CD14-positive monocyte (primary cell): ENCODE measurements at regions not wholly inside any gene's neighbourhood (a gene's known extent, or its start where the extent isn't known, plus 50 kb on each side); places are given as distances from the start of the nearest gene placed in this dataset.

Source experiments
- DNase-seq, 3 donors: peaks; one replicate each; pipeline ENCODE4 v3.0.0-alpha.2; 2011 to 2022
- H2AFZ ChIP-seq: 2 replicates; pipeline ENCODE4 v1.6.0; 2012; ENCODE audit warnings: mild to moderate bottlenecking, low read depth, low read length, inconsistent platforms; ENCODE audit not compliant: insufficient read depth, poor library complexity, severe bottlenecking
- H3K27ac ChIP-seq, 2 donors: 1 replicate in 1 of 2; 2 replicates in 1 of 2; pipeline ENCODE4 v1.5.1; 2012 to 2013; ENCODE audit warnings: low read length in 2 of 2, control low read depth in 1 of 2, inconsistent platforms in 1 of 2, low read depth in 1 of 2, mild to moderate bottlenecking in 1 of 2
- H3K27me3 ChIP-seq, 2 donors: one replicate each; pipeline versions ENCODE4 v1.6.0 to v1.6.1; 2011 to 2013; ENCODE audit warnings: low read length in 2 of 2; ENCODE audit not compliant: control insufficient read depth in 2 of 2, insufficient read depth in 2 of 2
- H3K36me3 ChIP-seq, 2 donors: replicated peaks in 1 of 2; 1 replicate in 1 of 2; 2 replicates in 1 of 2; pipeline versions ENCODE4 v1.5.1 to v1.6.1; 2012 to 2013; ENCODE audit warnings: low read length in 2 of 2, control low read depth in 1 of 2, inconsistent platforms in 1 of 2, mild to moderate bottlenecking in 1 of 2; ENCODE audit not compliant: insufficient read depth in 2 of 2, control insufficient read depth in 1 of 2
- H3K4me1 ChIP-seq, 2 donors: 1 replicate in 1 of 2; 2 replicates in 1 of 2; pipeline versions ENCODE4 v1.5.1 to v1.6.1; 2012 to 2013; ENCODE audit warnings: low read length in 2 of 2, control low read depth in 1 of 2, inconsistent platforms in 1 of 2, mild to moderate bottlenecking in 1 of 2, moderate library complexity in 1 of 2; ENCODE audit not compliant: insufficient read depth in 2 of 2, control insufficient read depth in 1 of 2
- H3K4me2 ChIP-seq: replicated peaks from 2 replicates; pipeline ENCODE3; 2012; ENCODE audit warnings: low read length, moderate library complexity, mild to moderate bottlenecking; ENCODE audit not compliant: poor library complexity, severe bottlenecking; ENCODE audit errors: extremely low read depth
- H3K4me3 ChIP-seq, 3 experiments: fragments of 200-600 bp in 1 of 3; sonication (generic) in 1 of 3; replicated peaks in 1 of 3; 1 replicate in 2 of 3; 2 replicates in 1 of 3; pipeline ENCODE4 v1.5.1; 2011 to 2013; ENCODE audit warnings: low read length in 3 of 3, mild to moderate bottlenecking in 3 of 3, control low read depth in 2 of 3, low read depth in 2 of 3, inconsistent platforms in 1 of 3, moderate library complexity in 1 of 3
- H3K79me2 ChIP-seq: 2 replicates; pipeline ENCODE4 v1.6.0; 2012; ENCODE audit warnings: mild to moderate bottlenecking, control low read depth, inconsistent platforms, low read length, moderate library complexity; ENCODE audit not compliant: insufficient read depth
- H3K9ac ChIP-seq: 2 replicates; pipeline ENCODE4 v1.6.0; 2017; ENCODE audit warnings: low read length, mild to moderate bottlenecking; ENCODE audit not compliant: insufficient read depth, poor library complexity, severe bottlenecking
- H3K9me3 ChIP-seq, 2 donors: replicated peaks in 1 of 2; 1 replicate in 1 of 2; 2 replicates in 1 of 2; pipeline versions ENCODE4 v1.5.1 to v1.6.1; 2012 to 2013; ENCODE audit warnings: low read length in 2 of 2, control low read depth in 1 of 2; ENCODE audit not compliant: control insufficient read depth in 1 of 2, insufficient read depth in 1 of 2
- H4K20me1 ChIP-seq: 2 replicates; pipeline ENCODE4 v1.6.0; 2012; ENCODE audit warnings: mild to moderate bottlenecking, low read length, control low read depth, moderate library complexity; ENCODE audit not compliant: insufficient read depth
- H3K27ac Mint-ChIP-seq, 7 donors: one replicate each; pipeline ENCODE4 v1.8.0; 2020; ENCODE audit warnings: mild to moderate bottlenecking in 7 of 7, mixed read lengths in 7 of 7, moderate library complexity in 6 of 7, inconsistent platforms in 2 of 7
- H3K27me3 Mint-ChIP-seq, 3 donors: one replicate each; pipeline ENCODE4 v1.8.0; 2021 to 2022; ENCODE audit warnings: low read depth in 3 of 3, mild to moderate bottlenecking in 3 of 3, mixed read lengths in 3 of 3, moderate library complexity in 3 of 3, inconsistent platforms in 1 of 3
- H3K36me3 Mint-ChIP-seq, 2 donors: one replicate each; pipeline ENCODE4 v1.8.0; 2020; ENCODE audit warnings: mixed read lengths in 2 of 2, inconsistent platforms in 1 of 2, mild to moderate bottlenecking in 1 of 2
- H3K4me1 Mint-ChIP-seq: one replicate; pipeline ENCODE4 v1.8.0; 2020; ENCODE audit warnings: mild to moderate bottlenecking, mixed read lengths
- H3K4me3 Mint-ChIP-seq, 2 donors: one replicate each; pipeline ENCODE4 v1.8.0; 2020; ENCODE audit warnings: mild to moderate bottlenecking in 2 of 2, mixed read lengths in 2 of 2, moderate library complexity in 1 of 2
- H3K9me3 Mint-ChIP-seq, 7 donors: one replicate each; pipeline ENCODE4 v1.8.0; 2020 to 2022; ENCODE audit warnings: mixed read lengths in 7 of 7, mild to moderate bottlenecking in 6 of 7, moderate library complexity in 6 of 7, inconsistent platforms in 2 of 7
- WGBS: methylation state at CpG from one replicate; pipeline ENCODE4 v1.1.5; 2013; ENCODE audit warnings: missing lambda C conversion rate; ENCODE audit not compliant: insufficient coverage; 5-methylcytosine and 5-hydroxymethylcytosine counted together
- intact Hi-C, 2 donors: fragments of 100-400 bp; cut with micrococcal nuclease; formaldehyde crosslinking; loops; one replicate each; pipeline versions ENCODE4 v1.15.0 to v1.15.1; 2023
- TF ChIP-seq, protein P1 (sequence below): fragments of 200-600 bp; IDR thresholded peaks from one replicate; pipeline ENCODE4 v1.8.0; 2022; ENCODE audit warnings: antibody characterized with exemption, mild to moderate bottlenecking

GRCh38 chr2:183996825-183997793 is 601.2 kb upstream of the ZNF804A start:
- TF ChIP-seq, protein P1, sequence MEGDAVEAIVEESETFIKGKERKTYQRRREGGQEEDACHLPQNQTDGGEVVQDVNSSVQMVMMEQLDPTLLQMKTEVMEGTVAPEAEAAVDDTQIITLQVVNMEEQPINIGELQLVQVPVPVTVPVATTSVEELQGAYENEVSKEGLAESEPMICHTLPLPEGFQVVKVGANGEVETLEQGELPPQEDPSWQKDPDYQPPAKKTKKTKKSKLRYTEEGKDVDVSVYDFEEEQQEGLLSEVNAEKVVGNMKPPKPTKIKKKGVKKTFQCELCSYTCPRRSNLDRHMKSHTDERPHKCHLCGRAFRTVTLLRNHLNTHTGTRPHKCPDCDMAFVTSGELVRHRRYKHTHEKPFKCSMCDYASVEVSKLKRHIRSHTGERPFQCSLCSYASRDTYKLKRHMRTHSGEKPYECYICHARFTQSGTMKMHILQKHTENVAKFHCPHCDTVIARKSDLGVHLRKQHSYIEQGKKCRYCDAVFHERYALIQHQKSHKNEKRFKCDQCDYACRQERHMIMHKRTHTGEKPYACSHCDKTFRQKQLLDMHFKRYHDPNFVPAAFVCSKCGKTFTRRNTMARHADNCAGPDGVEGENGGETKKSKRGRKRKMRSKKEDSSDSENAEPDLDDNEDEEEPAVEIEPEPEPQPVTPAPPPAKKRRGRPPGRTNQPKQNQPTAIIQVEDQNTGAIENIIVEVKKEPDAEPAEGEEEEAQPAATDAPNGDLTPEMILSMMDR: no peak
- H2AFZ ChIP-seq: no peak overlapping the region
- no peak overlapping the region for H3K9ac ChIP-seq
- peaks cover 16 to 21% of the 10 kb centered on the region in 2 donors for H3K9me3 ChIP-seq
- no peaks in the 10 kb centered on the region for H3K27me3 Mint-ChIP-seq
- no peaks in the 10 kb centered on the region for H4K20me1 ChIP-seq
- 85% methylated on average over 4 of the region's 10 CpGs for WGBS
- peaks cover 0 to 14% (median 11%) of the 10 kb centered on the region in 7 donors for H3K9me3 Mint-ChIP-seq
- intact Hi-C loops: no loop called here
- no peak overlapping the region for H3K27ac ChIP-seq
- no peaks in the 10 kb centered on the region for H3K36me3 Mint-ChIP-seq
- H3K27me3 ChIP-seq: no peaks in the 10 kb centered on the region
- H3K4me1 ChIP-seq: no peaks in the 10 kb centered on the region
- no peak for DNase-seq
- no peaks in the 10 kb centered on the region for H3K4me1 Mint-ChIP-seq
- no peak overlapping the region for H3K4me3 ChIP-seq
- H3K27ac Mint-ChIP-seq: no peak overlapping the region
- no peaks in the 10 kb centered on the region for H3K79me2 ChIP-seq
- no peaks in the 10 kb centered on the region for H3K36me3 ChIP-seq
- no peak overlapping the region for H3K4me3 Mint-ChIP-seq
- no peak overlapping the region for H3K4me2 ChIP-seq

- Histone ChIP-seq H2AFZ (no peak overlapping the region), H3K9me3 (peaks cover 8 to 17% of the 10 kb centered on the region in 2 donors), H3K27ac (no peak overlapping the region), H3K4me1 (no peaks in the 10 kb centered on the region), H3K9ac (no peak overlapping the region), H3K4me3 (no peak overlapping the region), H3K4me2 (no peak overlapping the region), H3K27me3 (no peaks in the 10 kb centered on the region), H3K36me3 (no peaks in the 10 kb centered on the region), H4K20me1 (no peaks in the 10 kb centered on the region), H3K79me2 (no peaks in the 10 kb centered on the region)
- Mint-ChIP-seq H3K36me3 (no peaks in the 10 kb centered on the region), H3K9me3 (peaks cover 0 to 8% (median 6%) of the 10 kb centered on the region in 7 donors), H3K4me3 (no peak overlapping the region), H3K27me3 (no peaks in the 10 kb centered on the region), H3K4me1 (no peaks in the 10 kb centered on the region), H3K27ac (no peak overlapping the region)
- WGBS: 100% methylated on average over 2 of the region's 3 CpGs
- intact Hi-C loops: no loop called here
- TF ChIP-seq, protein P1: no peak
- no peak for DNase-seq
These were observed 600.1 kb upstream of the ZNF804A start for GRCh38 chr2:183998041-183998796.
